ENCODE measurements at regions not wholly inside any gene's neighbourhood (a gene's known extent, or its start where the extent isn't known, plus 50 kb on each side); places are given as distances from the start of the nearest gene placed in this dataset.
"Not testable (repeated sequence)": the region's sequence is repeated elsewhere in the genome, so short reads cannot be mapped to it uniquely, and the experiment has no call there.

GRCh38 chr9:39018107-39018506 lies 269.9 kb downstream of the CNTNAP3 start:
- BruUV-seq (replicated peaks); H3K4me1 ChIP-seq (ENCODE audit: control insufficient read depth, insufficient read depth, low read length); ATAC-seq; H3K4me3 ChIP-seq (ENCODE audit: low read depth in 2 of 2, low read length in 2 of 2); H3K9me3 ChIP-seq (ENCODE audit: control insufficient read depth, insufficient read depth, low read depth, low read length); DNase-seq (ENCODE audit: low read depth, low spot score); CTCF ChIA-PET; H3K36me3 ChIP-seq (ENCODE audit: control insufficient read depth, insufficient read depth, low read length); H3K27ac ChIP-seq (ENCODE audit: low read length); in situ Hi-C loops (cut with HindIII; ENCODE audit: low pct_unique_long_range_greater_than_20kb, low sequenced_read_pairs); H3K27me3 ChIP-seq (ENCODE audit: control insufficient read depth, insufficient read depth, low read length); intact Hi-C loops (cut with micrococcal nuclease; ENCODE audit: unreplicated experiment); POLR2A ChIA-PET: not testable (repeated sequence)

- H3K27me3 ChIP-seq (ENCODE audit: control insufficient read depth, insufficient read depth, low read length); H3K9me3 ChIP-seq (ENCODE audit: control insufficient read depth, insufficient read depth, low read depth, low read length); POLR2A ChIA-PET; ATAC-seq; H3K36me3 ChIP-seq (ENCODE audit: control insufficient read depth, insufficient read depth, low read length); H3K4me1 ChIP-seq (ENCODE audit: control insufficient read depth, insufficient read depth, low read length); H3K27ac ChIP-seq (ENCODE audit: low read length); DNase-seq (ENCODE audit: low read depth, low spot score); H3K4me3 ChIP-seq (ENCODE audit: low read depth in 2 of 2, low read length in 2 of 2); CTCF ChIA-PET; in situ Hi-C loops (cut with HindIII; ENCODE audit: low pct_unique_long_range_greater_than_20kb, low sequenced_read_pairs); intact Hi-C loops (cut with micrococcal nuclease; ENCODE audit: unreplicated experiment); BruUV-seq (replicated peaks): not testable (repeated sequence)
These were observed 272.8 kb downstream of the CNTNAP3 start for GRCh38 chr9:39015178-39015577.

GRCh38 chr9:39014805-39015123 lies 273.2 kb downstream of the CNTNAP3 start:
- POLR2A ChIA-PET; H3K27me3 ChIP-seq (ENCODE audit: control insufficient read depth, insufficient read depth, low read length); H3K4me3 ChIP-seq (ENCODE audit: low read depth in 2 of 2, low read length in 2 of 2); H3K4me1 ChIP-seq (ENCODE audit: control insufficient read depth, insufficient read depth, low read length); intact Hi-C loops (cut with micrococcal nuclease; ENCODE audit: unreplicated experiment); H3K27ac ChIP-seq (ENCODE audit: low read length); BruUV-seq (replicated peaks); H3K9me3 ChIP-seq (ENCODE audit: control insufficient read depth, insufficient read depth, low read depth, low read length); CTCF ChIA-PET; ATAC-seq; DNase-seq (ENCODE audit: low read depth, low spot score); H3K36me3 ChIP-seq (ENCODE audit: control insufficient read depth, insufficient read depth, low read length); in situ Hi-C loops (cut with HindIII; ENCODE audit: low pct_unique_long_range_greater_than_20kb, low sequenced_read_pairs): not testable (repeated sequence)

GRCh38 chr9:39014096-39014804 lies 273.7 kb downstream of the CNTNAP3 start:
- BruUV-seq (replicated peaks); ATAC-seq; H3K4me3 ChIP-seq (ENCODE audit: low read depth in 2 of 2, low read length in 2 of 2); H3K27me3 ChIP-seq (ENCODE audit: control insufficient read depth, insufficient read depth, low read length); CTCF ChIA-PET; H3K9me3 ChIP-seq (ENCODE audit: control insufficient read depth, insufficient read depth, low read depth, low read length); POLR2A ChIA-PET; in situ Hi-C loops (cut with HindIII; ENCODE audit: low pct_unique_long_range_greater_than_20kb, low sequenced_read_pairs); DNase-seq (ENCODE audit: low read depth, low spot score); H3K27ac ChIP-seq (ENCODE audit: low read length); intact Hi-C loops (cut with micrococcal nuclease; ENCODE audit: unreplicated experiment); H3K36me3 ChIP-seq (ENCODE audit: control insufficient read depth, insufficient read depth, low read length); H3K4me1 ChIP-seq (ENCODE audit: control insufficient read depth, insufficient read depth, low read length): not testable (repeated sequence)

GRCh38 chr9:39009743-39010142 lies 278.2 kb downstream of the CNTNAP3 start:
- H3K36me3 ChIP-seq (ENCODE audit: control insufficient read depth, insufficient read depth, low read length); intact Hi-C loops (cut with micrococcal nuclease; ENCODE audit: unreplicated experiment); H3K27me3 ChIP-seq (ENCODE audit: control insufficient read depth, insufficient read depth, low read length); POLR2A ChIA-PET; BruUV-seq (replicated peaks); CTCF ChIA-PET; H3K4me3 ChIP-seq (ENCODE audit: low read depth in 2 of 2, low read length in 2 of 2); H3K27ac ChIP-seq (ENCODE audit: low read length); H3K4me1 ChIP-seq (ENCODE audit: control insufficient read depth, insufficient read depth, low read length); H3K9me3 ChIP-seq (ENCODE audit: control insufficient read depth, insufficient read depth, low read depth, low read length); DNase-seq (ENCODE audit: low read depth, low spot score); ATAC-seq; in situ Hi-C loops (cut with HindIII; ENCODE audit: low pct_unique_long_range_greater_than_20kb, low sequenced_read_pairs): not testable (repeated sequence)

GRCh38 chr9:39009343-39009742 lies 278.6 kb downstream of the CNTNAP3 start:
- H3K36me3 ChIP-seq (ENCODE audit: control insufficient read depth, insufficient read depth, low read length); H3K27me3 ChIP-seq (ENCODE audit: control insufficient read depth, insufficient read depth, low read length); ATAC-seq; intact Hi-C loops (cut with micrococcal nuclease; ENCODE audit: unreplicated experiment); CTCF ChIA-PET; BruUV-seq (replicated peaks); H3K4me1 ChIP-seq (ENCODE audit: control insufficient read depth, insufficient read depth, low read length); in situ Hi-C loops (cut with HindIII; ENCODE audit: low pct_unique_long_range_greater_than_20kb, low sequenced_read_pairs); H3K4me3 ChIP-seq (ENCODE audit: low read depth in 2 of 2, low read length in 2 of 2); H3K27ac ChIP-seq (ENCODE audit: low read length); DNase-seq (ENCODE audit: low read depth, low spot score); POLR2A ChIA-PET; H3K9me3 ChIP-seq (ENCODE audit: control insufficient read depth, insufficient read depth, low read depth, low read length): not testable (repeated sequence)

- H3K36me3 ChIP-seq (ENCODE audit: control insufficient read depth, insufficient read depth, low read length); BruUV-seq (replicated peaks); H3K9me3 ChIP-seq (ENCODE audit: control insufficient read depth, insufficient read depth, low read depth, low read length); H3K4me1 ChIP-seq (ENCODE audit: control insufficient read depth, insufficient read depth, low read length); CTCF ChIA-PET; ATAC-seq; POLR2A ChIA-PET; H3K27me3 ChIP-seq (ENCODE audit: control insufficient read depth, insufficient read depth, low read length); H3K4me3 ChIP-seq (ENCODE audit: low read depth in 2 of 2, low read length in 2 of 2); DNase-seq (ENCODE audit: low read depth, low spot score); intact Hi-C loops (cut with micrococcal nuclease; ENCODE audit: unreplicated experiment); H3K27ac ChIP-seq (ENCODE audit: low read length); in situ Hi-C loops (cut with HindIII; ENCODE audit: low pct_unique_long_range_greater_than_20kb, low sequenced_read_pairs): not testable (repeated sequence)
These were observed 279.1 kb downstream of the CNTNAP3 start for GRCh38 chr9:39008907-39009306.

GRCh38 chr9:39005736-39006135 lies 282.2 kb downstream of the CNTNAP3 start:
- DNase-seq (ENCODE audit: low read depth, low spot score); H3K36me3 ChIP-seq (ENCODE audit: control insufficient read depth, insufficient read depth, low read length); ATAC-seq; CTCF ChIA-PET; H3K4me3 ChIP-seq (ENCODE audit: low read depth in 2 of 2, low read length in 2 of 2); H3K27me3 ChIP-seq (ENCODE audit: control insufficient read depth, insufficient read depth, low read length); BruUV-seq (replicated peaks); in situ Hi-C loops (cut with HindIII; ENCODE audit: low pct_unique_long_range_greater_than_20kb, low sequenced_read_pairs); H3K4me1 ChIP-seq (ENCODE audit: control insufficient read depth, insufficient read depth, low read length); H3K27ac ChIP-seq (ENCODE audit: low read length); H3K9me3 ChIP-seq (ENCODE audit: control insufficient read depth, insufficient read depth, low read depth, low read length); POLR2A ChIA-PET; intact Hi-C loops (cut with micrococcal nuclease; ENCODE audit: unreplicated experiment): not testable (repeated sequence)
